ENCODE measurements at regions not wholly inside any gene's neighbourhood (a gene's known extent, or its start where the extent isn't known, plus 50 kb on each side); places are given as distances from the start of the nearest gene placed in this dataset.

DNA sequence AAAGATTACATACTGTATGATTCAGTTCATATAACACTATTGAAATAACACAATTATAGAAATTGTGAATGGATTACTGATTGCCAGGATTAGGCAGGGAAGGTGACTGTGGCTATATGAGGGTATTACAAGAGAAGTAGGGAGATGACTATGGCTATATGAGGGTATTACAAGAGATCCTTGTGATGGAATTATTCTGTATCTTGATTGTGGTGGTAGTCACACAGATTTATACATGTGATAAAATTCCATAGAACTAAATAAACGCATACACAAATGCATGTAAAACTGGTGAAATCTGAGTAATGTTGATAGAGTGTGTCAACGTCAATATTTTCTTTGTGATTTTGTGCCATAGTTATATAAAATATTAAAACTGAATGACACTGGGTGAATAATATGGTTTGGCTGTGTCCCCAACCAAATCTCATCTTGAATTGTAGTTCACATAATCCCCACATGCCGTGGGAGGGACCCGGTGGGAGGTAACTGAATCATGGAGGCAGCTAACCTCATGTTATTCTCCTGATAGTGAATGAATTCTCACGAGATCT is 615.6 kb upstream of the PKN2 start:
- TF ChIP-seq, protein P1, sequence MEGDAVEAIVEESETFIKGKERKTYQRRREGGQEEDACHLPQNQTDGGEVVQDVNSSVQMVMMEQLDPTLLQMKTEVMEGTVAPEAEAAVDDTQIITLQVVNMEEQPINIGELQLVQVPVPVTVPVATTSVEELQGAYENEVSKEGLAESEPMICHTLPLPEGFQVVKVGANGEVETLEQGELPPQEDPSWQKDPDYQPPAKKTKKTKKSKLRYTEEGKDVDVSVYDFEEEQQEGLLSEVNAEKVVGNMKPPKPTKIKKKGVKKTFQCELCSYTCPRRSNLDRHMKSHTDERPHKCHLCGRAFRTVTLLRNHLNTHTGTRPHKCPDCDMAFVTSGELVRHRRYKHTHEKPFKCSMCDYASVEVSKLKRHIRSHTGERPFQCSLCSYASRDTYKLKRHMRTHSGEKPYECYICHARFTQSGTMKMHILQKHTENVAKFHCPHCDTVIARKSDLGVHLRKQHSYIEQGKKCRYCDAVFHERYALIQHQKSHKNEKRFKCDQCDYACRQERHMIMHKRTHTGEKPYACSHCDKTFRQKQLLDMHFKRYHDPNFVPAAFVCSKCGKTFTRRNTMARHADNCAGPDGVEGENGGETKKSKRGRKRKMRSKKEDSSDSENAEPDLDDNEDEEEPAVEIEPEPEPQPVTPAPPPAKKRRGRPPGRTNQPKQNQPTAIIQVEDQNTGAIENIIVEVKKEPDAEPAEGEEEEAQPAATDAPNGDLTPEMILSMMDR (IDR thresholded peaks at IDR 0.05; ENCODE audit: insufficient read depth, low read length) = no peak
- TF ChIP-seq POLR2AphosphoS5 (IDR thresholded peaks at IDR 0.05; ENCODE audit: low read depth) = no peak

Measured in HL-60 (cell line).